Sigmoid colon (tissue), 4 donors: ENCODE measurements at regions not wholly inside any gene's neighbourhood (a gene's known extent, or its start where the extent isn't known, plus 50 kb on each side); places are given as distances from the start of the nearest gene placed in this dataset.
"Not testable (repeated sequence)": the region's sequence is repeated elsewhere in the genome, so short reads cannot be mapped to it uniquely, and the experiment has no call there.

ENCODE experiments used
- CTCF ChIP-seq, 4 experiments: fragments of 450-650 bp in 3 of 4; fragments of 200-600 bp in 1 of 4; IDR thresholded peaks; one replicate each; pipeline ENCODE4 v1.5.1; 2016 to 2019; ENCODE audit warnings: antibody characterized with exemption in 4 of 4, mild to moderate bottlenecking in 3 of 4, moderate library complexity in 2 of 4
- EP300 ChIP-seq, 4 donors: sonication (generic); formaldehyde crosslinking; IDR thresholded peaks; one replicate each; pipeline ENCODE4 v1.6.1; 2017; ENCODE audit warnings: antibody characterized with exemption in 4 of 4
- POLR2A ChIP-seq, 2 donors: fragments of 450-650 bp; IDR thresholded peaks; one replicate each; pipeline ENCODE4 v1.6.1; 2016; ENCODE audit warnings: antibody characterized with exemption in 2 of 2, mild to moderate bottlenecking in 2 of 2, moderate library complexity in 2 of 2
- POLR2AphosphoS5 ChIP-seq, 4 donors: sonication (generic); formaldehyde crosslinking; IDR thresholded peaks; one replicate each; pipeline ENCODE4 v1.6.1; 2017; ENCODE audit warnings: antibody characterized with exemption in 4 of 4

- TF ChIP-seq POLR2AphosphoS5, CTCF, EP300, POLR2A (IDR thresholded peaks at IDR 0.05): not testable (repeated sequence)
Measured at GRCh38 chr22:10766320-10766719, 4761.7 kb upstream of the OR11H1 start.
